ENCODE measurements at regions not wholly inside any gene's neighbourhood (a gene's known extent, or its start where the extent isn't known, plus 50 kb on each side); places are given as distances from the start of the nearest gene placed in this dataset.
"Not testable (repeated sequence)": the region's sequence is repeated elsewhere in the genome, so short reads cannot be mapped to it uniquely, and the experiment has no call there.

DNA sequence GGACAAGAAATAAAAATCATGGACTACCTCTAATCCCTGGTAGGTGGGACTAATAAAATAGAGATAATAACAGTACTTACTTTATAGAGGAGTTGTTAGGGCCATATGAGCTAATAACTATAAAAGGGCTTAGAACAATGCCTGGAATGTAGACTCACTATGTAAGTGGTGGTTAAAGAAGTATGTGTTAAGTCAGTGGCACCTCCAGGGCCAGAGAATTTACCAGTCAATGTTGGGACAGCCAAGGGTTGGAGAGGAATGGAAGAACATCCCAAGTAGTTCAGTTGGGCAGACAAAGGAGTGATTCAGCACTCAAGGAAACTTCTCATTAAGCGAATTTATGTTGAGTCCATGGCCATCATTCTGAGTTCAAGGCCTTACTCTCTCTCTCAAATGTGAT is 116.8 kb downstream of the OTOR start:
- no peak for DNase-seq

- no peak for DNase-seq
These were observed 117.2 kb downstream of the OTOR start for GRCh38 chr20:16865406-16865805.

DNA sequence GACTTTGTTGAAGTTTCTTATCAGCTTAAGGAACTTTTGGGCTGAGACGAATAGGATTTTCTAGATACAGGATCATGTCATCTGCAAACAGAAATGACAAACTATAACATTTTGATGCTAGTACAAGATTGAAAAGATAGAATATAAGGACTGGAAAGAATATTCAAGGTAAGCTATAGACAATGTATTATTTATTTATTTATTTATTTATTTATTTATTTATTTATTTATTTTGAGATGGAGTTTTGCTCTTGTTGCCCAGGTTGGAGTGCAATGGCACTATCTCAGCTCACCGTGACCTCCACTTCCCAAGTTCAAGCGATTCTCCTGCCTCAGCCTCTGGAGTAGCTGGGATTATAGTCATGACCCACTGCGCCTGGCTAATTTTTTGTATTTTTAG is 125.0 kb downstream of the OTOR start:
- DNase-seq = not testable (repeated sequence)

DNA sequence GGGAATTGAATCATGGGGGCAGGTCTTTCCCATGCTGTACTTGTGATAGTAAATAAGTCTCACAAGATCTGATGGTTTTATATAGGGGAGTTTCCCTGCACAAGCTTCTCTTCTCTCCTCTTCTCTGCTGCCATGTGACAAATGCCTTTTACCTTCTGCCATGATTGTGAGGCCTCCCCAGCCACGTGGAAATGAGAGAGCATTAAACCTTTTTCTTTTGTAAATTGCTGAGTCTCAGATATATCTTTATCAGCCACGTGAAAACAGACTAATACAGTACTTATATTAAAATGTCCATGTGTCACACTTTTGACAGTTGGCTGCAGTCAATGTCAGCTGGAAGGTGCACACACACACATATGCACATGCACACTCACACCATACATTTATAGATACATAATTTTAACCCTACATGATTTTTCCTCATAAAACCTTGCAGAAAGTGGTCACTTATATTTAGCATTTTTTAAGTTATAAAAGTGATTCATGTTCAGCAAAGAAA is 128.9 kb downstream of the OTOR start:
- no peak for DNase-seq

- DNase-seq = no peak
These were observed 137.6 kb downstream of the OTOR start for GRCh38 chr20:16885746-16886145.

DNA sequence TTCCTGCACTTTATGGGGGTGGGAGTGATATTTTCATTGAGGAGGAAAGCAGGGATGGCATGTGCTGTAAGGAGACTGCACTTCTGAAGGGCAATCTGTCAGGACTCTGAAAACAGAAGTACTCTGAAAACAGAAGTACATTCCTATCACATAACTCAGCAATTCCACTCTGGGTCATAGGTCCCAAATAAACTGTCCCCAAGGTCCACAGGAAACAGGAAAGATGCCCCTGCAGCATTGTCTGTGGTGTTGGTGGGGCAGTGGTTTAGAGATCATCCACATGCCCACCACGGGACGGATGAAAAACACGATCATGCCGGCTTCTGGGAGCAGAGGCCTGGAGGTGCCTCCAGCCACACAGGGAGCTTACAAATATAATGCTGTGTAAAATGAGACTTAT is 150.3 kb downstream of the OTOR start:
- no peak for DNase-seq

DNA sequence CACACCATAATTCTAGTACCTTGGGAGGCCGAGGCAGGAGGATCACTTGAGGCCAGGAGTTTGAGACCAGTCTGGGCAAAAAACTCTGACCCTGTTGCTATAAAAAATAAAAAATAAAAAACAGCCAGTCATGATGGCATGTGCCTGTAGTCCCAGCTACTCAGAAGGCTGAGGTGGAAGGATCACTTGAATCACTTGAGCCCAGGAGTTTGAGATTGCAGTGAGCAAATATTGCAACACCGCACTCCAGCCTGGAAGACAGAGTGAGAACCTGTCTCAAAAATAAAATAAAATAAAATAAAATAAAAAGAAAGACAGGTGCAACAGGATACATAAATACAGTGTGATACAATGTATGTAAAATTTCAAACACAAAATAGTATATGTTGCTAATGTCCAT is 154.5 kb downstream of the OTOR start:
- DNase-seq = no peak

- no peak for DNase-seq
These were observed 156.6 kb downstream of the OTOR start for GRCh38 chr20:16904751-16905150.

DNA sequence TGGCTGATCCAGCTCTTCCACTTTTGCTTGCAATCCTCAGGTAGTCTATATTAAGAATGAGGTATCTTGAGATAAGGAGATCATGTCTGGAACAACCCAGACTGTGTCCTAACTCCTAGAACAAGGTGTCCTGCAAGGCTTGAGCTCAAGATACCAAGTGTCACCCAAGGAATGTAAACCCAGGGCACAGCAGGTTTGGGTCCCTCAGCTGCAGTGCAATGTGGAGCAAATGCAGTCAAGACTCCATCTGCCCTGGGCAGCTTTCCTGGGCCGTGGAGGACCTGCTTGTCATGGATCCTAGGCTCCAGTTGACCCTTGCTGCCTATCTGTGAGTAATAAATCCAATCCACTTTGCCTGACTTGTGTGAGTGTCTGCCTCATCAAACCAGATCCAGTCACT is 166.1 kb downstream of the OTOR start:
- DNase-seq = no peak

GRCh38 chr20:16916165-16916564 is 168.0 kb downstream of the OTOR start:
- DNase-seq = no peak

GRCh38 chr20:16917636-16918035 is 169.5 kb downstream of the OTOR start:
- DNase-seq = no peak

DNA sequence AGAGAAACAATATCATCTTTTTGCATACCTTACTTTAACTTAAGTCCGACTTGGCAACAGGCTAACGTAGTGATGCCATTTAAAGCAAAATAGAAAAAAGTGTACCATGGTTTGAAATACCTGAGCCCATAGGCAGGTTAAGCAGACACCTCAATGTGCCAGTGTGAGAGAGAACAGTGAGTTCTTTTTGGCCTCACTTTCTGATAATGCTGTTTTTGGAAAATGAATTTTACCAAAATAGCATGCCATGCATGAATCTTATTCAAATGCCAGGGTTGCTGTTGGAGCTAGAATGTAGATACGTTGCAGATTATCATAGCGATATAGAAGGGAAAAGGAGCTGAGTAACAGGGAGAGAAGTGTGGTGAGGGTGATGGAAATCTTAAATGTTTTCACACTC is 170.2 kb downstream of the OTOR start:
- no peak for DNase-seq

DNA sequence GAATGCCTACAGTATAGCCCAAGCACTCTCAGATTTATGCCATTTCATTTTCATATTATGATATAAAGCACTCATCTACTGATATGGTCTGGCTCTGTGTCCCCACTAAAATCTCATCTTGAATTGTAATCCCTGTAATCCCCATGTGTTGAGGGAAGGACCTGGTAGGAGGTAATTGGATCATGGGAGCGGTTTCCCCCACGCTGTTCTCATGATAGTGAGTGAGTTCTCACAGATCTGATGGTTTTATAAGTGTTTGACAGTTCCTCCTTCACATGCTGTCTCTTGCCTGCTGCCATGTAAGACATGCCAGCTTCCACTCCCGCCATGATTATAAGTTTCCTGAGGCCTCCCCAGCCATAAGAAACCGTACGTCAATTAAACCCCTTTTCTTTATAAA is 171.7 kb downstream of the OTOR start:
- DNase-seq = no peak

GRCh38 chr20:16922834-16923233 is 174.7 kb downstream of the OTOR start:
- no peak for DNase-seq

GRCh38 chr20:16926626-16927430 is 178.7 kb downstream of the OTOR start:
- DNase-seq = no peak

GRCh38 chr20:16929756-16930155 is 181.6 kb downstream of the OTOR start:
- DNase-seq = no peak

DNA sequence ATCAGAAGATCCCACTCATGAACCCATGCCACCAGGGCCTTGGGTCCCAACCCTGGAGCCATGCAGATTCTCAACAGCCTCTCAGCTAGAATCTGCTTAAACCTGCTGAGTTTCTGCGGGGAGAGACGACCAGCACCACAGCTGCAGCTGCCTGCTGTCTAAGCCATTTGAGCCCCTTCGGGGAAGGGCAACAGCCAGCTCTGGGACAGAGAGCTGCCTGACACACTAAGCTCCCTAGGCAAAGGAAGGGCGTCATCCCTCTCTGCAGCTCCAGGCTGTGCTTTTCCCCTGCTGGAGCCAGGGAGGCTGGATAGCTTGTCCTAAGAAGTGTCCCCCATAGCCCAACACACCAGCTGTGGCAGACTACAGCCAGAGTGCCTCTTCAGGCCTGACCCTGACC is 182.5 kb downstream of the OTOR start:
- DNase-seq = no peak

GRCh38 chr20:16939051-16939450 is 190.9 kb downstream of the OTOR start:
- no peak for DNase-seq

DNA sequence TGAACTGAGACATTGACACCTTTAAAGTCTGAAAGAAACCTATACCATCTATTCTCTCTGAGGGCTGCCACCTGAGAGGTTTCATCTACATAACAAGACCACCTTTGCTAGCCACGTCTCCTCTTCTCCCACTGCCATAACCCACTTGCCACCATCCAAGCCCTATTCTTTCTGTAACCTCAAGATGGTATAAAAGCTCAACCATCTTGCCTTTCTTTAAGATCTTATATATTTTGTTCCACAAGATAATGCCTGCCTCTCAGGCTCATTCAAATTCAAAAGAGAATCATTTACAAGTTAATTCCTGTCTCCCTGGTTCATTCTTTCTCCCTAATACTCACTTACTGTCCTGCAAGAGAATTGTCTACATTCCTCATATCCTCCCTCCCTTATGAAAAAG is 192.5 kb downstream of the OTOR start:
- DNase-seq = no peak

GRCh38 chr20:16942051-16942450 is 193.9 kb downstream of the OTOR start:
- DNase-seq = no peak

GRCh38 chr20:16942756-16943155 is 194.6 kb downstream of the OTOR start:
- no peak for DNase-seq

- no peak for DNase-seq
These were observed 196.6 kb downstream of the OTOR start for GRCh38 chr20:16944745-16945144.

GRCh38 chr20:16945619-16946018 is 197.5 kb downstream of the OTOR start:
- DNase-seq = no peak

- no peak for DNase-seq
These were observed 197.9 kb downstream of the OTOR start for GRCh38 chr20:16946097-16946496.

- no peak for DNase-seq
These were observed 199.3 kb downstream of the OTOR start for GRCh38 chr20:16947479-16947878.

All from CD4-positive, alpha-beta T cell treated with Interleukin-21 for 1 hour (primary cell).